ENCODE measurements at regions not wholly inside any gene's neighbourhood (a gene's known extent, or its start where the extent isn't known, plus 50 kb on each side); places are given as distances from the start of the nearest gene placed in this dataset.
"Not testable (repeated sequence)": the region's sequence is repeated elsewhere in the genome, so short reads cannot be mapped to it uniquely, and the experiment has no call there.

DNA sequence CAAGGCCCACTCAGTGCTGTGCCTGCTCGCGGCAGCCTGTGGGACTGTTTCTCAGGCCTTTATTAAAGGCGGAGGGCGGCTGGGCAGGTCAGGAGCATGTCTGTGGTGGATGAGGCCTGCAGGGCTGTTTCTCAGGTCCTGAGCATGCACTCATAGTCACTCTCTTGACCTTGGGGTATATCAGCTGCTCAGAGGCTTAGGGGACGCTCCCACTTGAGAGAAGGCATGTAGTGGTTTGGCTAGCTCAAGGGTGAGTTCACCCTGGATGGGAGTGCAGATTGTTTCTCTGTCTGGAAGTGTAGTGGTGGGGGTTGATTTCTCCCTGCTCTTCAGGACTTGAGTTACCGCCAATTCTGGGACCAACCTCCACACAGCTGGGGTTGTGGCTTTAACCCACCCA, 103.3 kb downstream of the THSD1 start:
- H3K4me3 ChIP-seq; H3F3A ChIP-seq (replicated peaks; ENCODE audit: low read depth); H3K36me3 Mint-ChIP-seq (ENCODE audit: low read depth); H2AFZ ChIP-seq; H3K9me2 ChIP-seq (ENCODE audit: insufficient read depth); H4K20me1 ChIP-seq (replicated peaks; ENCODE audit: insufficient read depth); H3K27ac Mint-ChIP-seq; H3K4me1 Mint-ChIP-seq; DNase-seq (ENCODE audit: low spot score); H3K4me3 Mint-ChIP-seq; H3K27me3 ChIP-seq (ENCODE audit: insufficient read depth); H3K4me1 ChIP-seq (ENCODE audit: insufficient read depth); H3K79me2 ChIP-seq (replicated peaks; ENCODE audit: insufficient read depth); H3K4me2 ChIP-seq; H3K27ac ChIP-seq (ENCODE audit: low read depth); H3K27me3 Mint-ChIP-seq (ENCODE audit: insufficient read depth, low read depth, poor library complexity); H3K36me3 ChIP-seq (ENCODE audit: insufficient read depth); ATAC-seq: not testable (repeated sequence)
- H3K9me3 Mint-ChIP-seq, result peaks cover 11% of the 10 kb centered on the region; the same call in 2 of the 3 replicates

GRCh38 chr13:52301810-52302400, 104.1 kb downstream of the THSD1 start:
- not testable (repeated sequence) for H3K4me2 ChIP-seq; H3K27me3 ChIP-seq (ENCODE audit: insufficient read depth); H3K9me2 ChIP-seq (ENCODE audit: insufficient read depth); H2AFZ ChIP-seq; H3K27ac ChIP-seq (ENCODE audit: low read depth); H3K4me3 Mint-ChIP-seq; H4K20me1 ChIP-seq (replicated peaks; ENCODE audit: insufficient read depth); H3K27me3 Mint-ChIP-seq (ENCODE audit: insufficient read depth, low read depth, poor library complexity); H3K36me3 Mint-ChIP-seq (ENCODE audit: low read depth); H3K36me3 ChIP-seq (ENCODE audit: insufficient read depth); H3F3A ChIP-seq (replicated peaks; ENCODE audit: low read depth); H3K79me2 ChIP-seq (replicated peaks; ENCODE audit: insufficient read depth); H3K4me3 ChIP-seq; H3K4me1 Mint-ChIP-seq; ATAC-seq; H3K4me1 ChIP-seq (ENCODE audit: insufficient read depth); DNase-seq (ENCODE audit: low spot score); H3K27ac Mint-ChIP-seq
- H3K9me3 Mint-ChIP-seq, result peaks cover 11% of the 10 kb centered on the region; the same call in 2 of the 3 replicates

GRCh38 chr13:52298079-52298661, 107.8 kb downstream of the THSD1 start:
- H3K4me1 Mint-ChIP-seq; H3K4me3 ChIP-seq; H3F3A ChIP-seq (replicated peaks; ENCODE audit: low read depth); ATAC-seq; H2AFZ ChIP-seq; H3K4me1 ChIP-seq (ENCODE audit: insufficient read depth); DNase-seq (ENCODE audit: low spot score); H3K4me3 Mint-ChIP-seq; H3K79me2 ChIP-seq (replicated peaks; ENCODE audit: insufficient read depth); H3K36me3 ChIP-seq (ENCODE audit: insufficient read depth); H3K27me3 ChIP-seq (ENCODE audit: insufficient read depth); H3K27ac ChIP-seq (ENCODE audit: low read depth); H3K4me2 ChIP-seq; H4K20me1 ChIP-seq (replicated peaks; ENCODE audit: insufficient read depth); H3K9me2 ChIP-seq (ENCODE audit: insufficient read depth); H3K27ac Mint-ChIP-seq; H3K27me3 Mint-ChIP-seq (ENCODE audit: insufficient read depth, low read depth, poor library complexity); H3K36me3 Mint-ChIP-seq (ENCODE audit: low read depth): not testable (repeated sequence)
- H3K9me3 Mint-ChIP-seq, result peaks cover 11% of the 10 kb centered on the region; the same call in 2 of the 3 replicates

- not testable (repeated sequence) for H3K27ac Mint-ChIP-seq; DNase-seq (ENCODE audit: low spot score); H3K36me3 Mint-ChIP-seq (ENCODE audit: low read depth)
Observed at GRCh38 chr13:52288891-52289290, 117.1 kb downstream of the THSD1 start.

DNA sequence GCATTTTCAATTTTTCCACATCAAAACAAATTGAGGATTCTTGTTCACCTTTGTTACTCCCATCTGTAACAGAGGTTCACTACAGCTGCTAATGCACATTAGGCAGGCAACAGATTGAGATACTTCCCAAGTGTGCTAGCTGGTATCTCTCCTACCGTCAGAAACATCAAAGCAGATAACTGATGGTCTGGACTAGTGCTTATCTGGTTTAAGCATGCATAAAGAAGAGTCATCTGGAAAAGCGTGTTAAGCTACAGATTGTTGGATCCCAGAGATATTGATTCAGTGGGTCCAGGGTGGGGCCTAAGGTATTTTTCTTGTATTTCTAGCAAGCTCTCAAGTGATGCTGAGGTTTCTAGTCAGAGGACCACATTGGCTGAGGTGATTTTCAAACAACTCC, 122.0 kb upstream of the NEK3 start:
- H3K4me3 Mint-ChIP-seq; H3K9me2 ChIP-seq (ENCODE audit: insufficient read depth); H3K27ac Mint-ChIP-seq; H3K79me2 ChIP-seq (replicated peaks; ENCODE audit: insufficient read depth); H3K4me1 Mint-ChIP-seq; H3K4me2 ChIP-seq; H3K27me3 ChIP-seq (ENCODE audit: insufficient read depth); H3K4me1 ChIP-seq (ENCODE audit: insufficient read depth); H3K9me3 Mint-ChIP-seq; H3K36me3 ChIP-seq (ENCODE audit: insufficient read depth); H4K20me1 ChIP-seq (replicated peaks; ENCODE audit: insufficient read depth); H2AFZ ChIP-seq; H3K27ac ChIP-seq (ENCODE audit: low read depth); H3K4me3 ChIP-seq; H3K27me3 Mint-ChIP-seq (ENCODE audit: insufficient read depth, low read depth, poor library complexity); H3F3A ChIP-seq (replicated peaks; ENCODE audit: low read depth); ATAC-seq; H3K36me3 Mint-ChIP-seq (ENCODE audit: low read depth); DNase-seq (ENCODE audit: low spot score): not testable (repeated sequence)

More at GRCh38 chr13:52288891-52289290, 117.1 kb downstream of the THSD1 start:
- not testable (repeated sequence) for H3K27me3 Mint-ChIP-seq (ENCODE audit: insufficient read depth, low read depth, poor library complexity); H3K27ac ChIP-seq (ENCODE audit: low read depth); H2AFZ ChIP-seq; H3K4me1 Mint-ChIP-seq; H3K4me3 Mint-ChIP-seq; ATAC-seq; H3K9me3 Mint-ChIP-seq; H3K4me3 ChIP-seq; H3K27me3 ChIP-seq (ENCODE audit: insufficient read depth); H3F3A ChIP-seq (replicated peaks; ENCODE audit: low read depth); H3K4me1 ChIP-seq (ENCODE audit: insufficient read depth); H3K4me2 ChIP-seq; H3K79me2 ChIP-seq (replicated peaks; ENCODE audit: insufficient read depth); H3K9me2 ChIP-seq (ENCODE audit: insufficient read depth); H4K20me1 ChIP-seq (replicated peaks; ENCODE audit: insufficient read depth); H3K36me3 ChIP-seq (ENCODE audit: insufficient read depth)

DNA sequence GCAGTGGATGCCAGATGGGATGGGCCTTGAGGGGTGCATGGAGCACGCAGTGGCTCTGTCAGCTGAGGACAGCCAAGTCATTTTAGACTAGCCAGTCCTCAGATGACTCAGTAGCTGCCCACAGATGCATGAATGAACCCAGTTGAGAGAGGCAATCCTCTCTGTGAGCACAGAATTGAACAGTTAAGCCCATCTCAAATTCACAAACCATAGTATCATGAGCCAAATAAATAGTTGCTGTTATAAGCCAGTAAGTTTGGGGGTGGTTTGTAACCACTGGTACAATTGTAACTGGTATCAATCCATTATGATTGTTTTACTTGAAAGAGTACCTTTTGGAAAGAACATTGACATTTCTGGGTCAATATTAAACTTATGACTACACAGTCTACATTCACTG, 120.0 kb upstream of the NEK3 start:
- H3K4me3 ChIP-seq; H3K27me3 Mint-ChIP-seq (ENCODE audit: insufficient read depth, low read depth, poor library complexity); H3K27ac ChIP-seq (ENCODE audit: low read depth); DNase-seq (ENCODE audit: low spot score); H3K36me3 ChIP-seq (ENCODE audit: insufficient read depth); H3K27ac Mint-ChIP-seq; H2AFZ ChIP-seq; H3K9me3 Mint-ChIP-seq; H4K20me1 ChIP-seq (replicated peaks; ENCODE audit: insufficient read depth); H3K4me3 Mint-ChIP-seq; H3K4me2 ChIP-seq; ATAC-seq; H3K36me3 Mint-ChIP-seq (ENCODE audit: low read depth); H3K4me1 ChIP-seq (ENCODE audit: insufficient read depth); H3F3A ChIP-seq (replicated peaks; ENCODE audit: low read depth); H3K79me2 ChIP-seq (replicated peaks; ENCODE audit: insufficient read depth); H3K4me1 Mint-ChIP-seq; H3K27me3 ChIP-seq (ENCODE audit: insufficient read depth); H3K9me2 ChIP-seq (ENCODE audit: insufficient read depth): not testable (repeated sequence)

DNA sequence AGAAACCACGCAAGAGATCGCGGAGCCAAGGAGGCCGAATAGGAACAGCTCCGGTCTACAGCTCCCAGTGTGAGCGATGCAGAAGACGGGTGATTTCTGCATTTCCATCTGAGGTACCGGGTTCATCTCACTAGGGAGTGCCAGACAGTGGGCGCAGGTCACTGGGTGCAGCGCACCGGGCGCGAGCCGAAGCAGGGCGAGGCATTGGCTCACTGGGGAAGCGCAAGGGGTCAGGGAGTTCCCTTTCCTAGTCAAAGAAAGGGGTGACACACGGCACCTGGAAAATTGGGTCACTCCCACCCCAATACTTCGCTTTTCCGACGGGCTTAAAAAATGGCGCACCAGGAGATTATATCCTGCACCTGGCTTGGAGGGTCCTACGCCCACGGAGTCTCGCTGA, 94.9 kb upstream of the NEK3 start:
- not testable (repeated sequence) for ATAC-seq

More for the DNA sequence above, 94.9 kb upstream of the NEK3 start:
- not testable (repeated sequence) for H3F3A ChIP-seq (replicated peaks; ENCODE audit: low read depth); H3K9me2 ChIP-seq (ENCODE audit: insufficient read depth); H3K4me3 ChIP-seq; H4K20me1 ChIP-seq (replicated peaks; ENCODE audit: insufficient read depth); H3K27ac ChIP-seq (ENCODE audit: low read depth); DNase-seq (ENCODE audit: low spot score); H3K4me1 ChIP-seq (ENCODE audit: insufficient read depth); H3K9me3 Mint-ChIP-seq; H3K27me3 Mint-ChIP-seq (ENCODE audit: insufficient read depth, low read depth, poor library complexity); H2AFZ ChIP-seq; H3K27ac Mint-ChIP-seq; H3K79me2 ChIP-seq (replicated peaks; ENCODE audit: insufficient read depth); H3K36me3 Mint-ChIP-seq (ENCODE audit: low read depth); H3K4me1 Mint-ChIP-seq; H3K4me3 Mint-ChIP-seq; H3K27me3 ChIP-seq (ENCODE audit: insufficient read depth); H3K4me2 ChIP-seq; H3K36me3 ChIP-seq (ENCODE audit: insufficient read depth)

Measured in GM23338 (cell line).